ENCODE measurements at regions not wholly inside any gene's neighbourhood (a gene's known extent, or its start where the extent isn't known, plus 50 kb on each side); places are given as distances from the start of the nearest gene placed in this dataset.

DNA sequence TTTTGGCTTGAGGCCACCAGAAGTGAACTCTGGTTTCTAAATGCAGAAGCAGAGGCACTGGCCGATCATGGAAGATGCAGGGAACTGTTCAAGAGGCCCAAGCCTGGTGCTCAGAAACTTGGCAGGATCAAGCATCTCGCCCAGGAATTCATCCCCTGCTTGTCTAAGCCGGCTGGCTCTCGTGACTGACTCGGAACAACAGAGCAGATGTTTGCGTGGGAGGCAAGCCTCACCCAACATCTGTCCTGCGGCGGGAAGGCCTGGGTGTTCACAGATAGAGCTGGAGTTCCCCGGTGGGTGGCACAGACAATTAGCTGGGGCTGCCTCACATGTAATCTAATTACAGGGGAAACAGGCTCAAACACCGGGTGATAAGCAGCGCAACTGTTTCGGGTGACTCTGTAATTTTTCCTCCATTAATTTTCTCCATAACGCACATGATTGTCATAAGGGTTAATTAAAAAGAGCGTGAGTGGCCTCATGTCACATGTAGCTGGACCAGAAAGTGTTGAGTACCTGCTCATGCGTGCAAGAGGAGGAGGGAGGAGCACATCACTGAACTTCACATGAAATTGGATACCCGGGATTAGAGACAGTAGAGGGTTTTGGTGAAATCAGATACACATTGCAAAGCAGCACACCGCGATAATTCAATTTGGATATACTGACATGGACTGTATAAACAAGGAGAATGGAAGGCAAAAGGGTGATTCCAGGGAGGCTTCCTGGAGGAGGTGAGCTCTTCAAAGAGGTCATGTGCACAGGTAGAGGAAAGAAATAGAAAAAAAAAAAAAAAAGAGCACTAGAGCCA is 180.0 kb downstream of the ETS2 start:
- peak overlapping the region; percentile 65 to 84 (median 72) for H3K27ac ChIP-seq
- no peaks in the 10 kb centered on the region for H3K9me3 ChIP-seq
- peaks cover 32 to 61% (median 42%) of the 10 kb centered on the region in 4 donors for H3K4me1 ChIP-seq
- peak; percentile 59 for DNase-seq
- WGBS, 2 donors (ENCODE audit: low coverage in 1 of 2), result 33 to 94% methylated on average over 2 to 18 of the region's 18 CpGs
- H3K36me3 ChIP-seq, result no peaks in the 10 kb centered on the region
- in situ Hi-C loops (cut with MboI; ENCODE audit: low pct_ligation_motif_present in 1 of 4, low pct_unique_long_range_greater_than_20kb in 1 of 4, low sequenced_read_pairs in 3 of 4) (no loop called here), intact Hi-C loops (cut with DNase I; ENCODE audit: low total_unique reads) (loop anchor here (5.0 to 10.0 kb wide), 3 partner anchors 68 to 231 kb away; no protein-coding TSS in a partner anchor)
- no peaks in the 10 kb centered on the region for H3K27me3 ChIP-seq
- no peak for TF ChIP-seq CTCF (IDR thresholded peaks at IDR 0.05)
- no peak for TF ChIP-seq POLR2A (IDR thresholded peaks at IDR 0.05)
- TF ChIP-seq EP300 (IDR thresholded peaks at IDR 0.05; ENCODE audit: low read depth), result no peak
- peak; percentile 54 to 76 (median 63) for TF ChIP-seq POLR2AphosphoS5 (IDR thresholded peaks at IDR 0.05)
- H3K4me3 ChIP-seq, result no peak overlapping the region

DNA sequence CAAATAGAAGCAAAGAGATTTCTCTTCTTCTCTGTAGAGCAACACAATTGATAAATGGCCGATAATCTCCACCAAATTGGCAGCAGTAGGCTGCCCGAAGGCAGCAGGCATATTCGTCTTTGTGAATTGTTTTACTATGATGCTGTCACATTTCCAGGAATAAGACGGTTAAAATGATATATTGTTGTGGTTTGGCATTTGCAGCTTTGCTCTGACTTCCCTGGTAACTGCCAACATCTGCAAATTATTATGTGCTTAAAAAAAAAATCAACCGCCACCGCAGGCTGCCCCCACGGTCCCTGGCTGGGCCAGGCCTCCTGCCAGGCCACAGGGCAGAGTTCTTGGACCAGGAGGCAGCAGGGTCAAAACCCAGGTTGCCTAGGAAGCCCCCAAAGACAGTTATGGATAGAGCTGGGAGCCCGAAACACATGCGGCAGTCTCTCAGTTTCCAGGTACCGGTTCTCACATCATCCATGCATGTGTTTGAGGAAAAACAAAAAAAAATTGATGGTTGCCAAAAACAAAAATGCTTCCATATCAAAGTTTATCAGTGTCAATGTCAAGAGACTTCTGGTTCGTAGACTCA is 179.3 kb downstream of the ETS2 start:
- H3K27me3 ChIP-seq, result no peaks in the 10 kb centered on the region
- TF ChIP-seq EP300 (IDR thresholded peaks at IDR 0.05; ENCODE audit: low read depth), result no peak
- no peak for TF ChIP-seq CTCF (IDR thresholded peaks at IDR 0.05)
- TF ChIP-seq POLR2A (IDR thresholded peaks at IDR 0.05), result no peak
- TF ChIP-seq POLR2AphosphoS5 (IDR thresholded peaks at IDR 0.05), result peak in 1 of 3 donors; percentile 5
- H3K4me1 ChIP-seq, result peaks cover 25 to 54% (median 36%) of the 10 kb centered on the region in 4 donors
- no peak for DNase-seq
- peak overlapping the region; percentile 65 to 84 (median 72) for H3K27ac ChIP-seq
- intact Hi-C loops (cut with DNase I; ENCODE audit: low total_unique reads), result loop anchor here (5.0 to 10.0 kb wide), 3 partner anchors 68 to 230 kb away; no protein-coding TSS in a partner anchor
- no peak overlapping the region for H3K4me3 ChIP-seq
- 13 to 17% methylated on average over 4 to 11 of the region's 11 CpGs for WGBS, 2 donors (ENCODE audit: low coverage in 1 of 2)
- no peaks in the 10 kb centered on the region for H3K36me3 ChIP-seq
- H3K9me3 ChIP-seq, result no peaks in the 10 kb centered on the region
- in situ Hi-C loops (cut with MboI; ENCODE audit: low pct_ligation_motif_present in 1 of 4, low pct_unique_long_range_greater_than_20kb in 1 of 4, low sequenced_read_pairs in 3 of 4), result no loop called here

DNA sequence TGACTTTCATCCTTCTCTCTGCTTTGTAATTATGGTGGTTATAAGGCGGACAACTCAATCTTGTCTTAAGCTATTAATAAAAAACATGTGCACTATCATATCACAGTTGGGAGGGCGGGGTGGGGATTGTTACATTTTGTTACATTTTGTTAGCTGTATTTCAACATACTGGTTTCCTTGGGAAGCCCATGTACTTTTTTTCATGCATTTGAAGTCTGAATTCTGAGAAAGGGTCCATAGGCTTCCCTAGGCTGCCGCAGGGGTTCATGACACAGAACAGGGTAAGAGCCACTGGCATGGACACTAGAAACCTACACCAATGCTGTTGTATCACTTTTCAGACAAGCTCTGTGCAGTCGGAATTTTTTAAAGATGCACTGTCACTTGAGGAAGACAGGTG is 178.8 kb downstream of the ETS2 start:
- intact Hi-C loops (cut with DNase I; ENCODE audit: low total_unique reads) (loop anchor here (10.0 kb wide), 1 partner anchor 230 kb away; no protein-coding TSS in a partner anchor), in situ Hi-C loops (cut with MboI; ENCODE audit: low pct_ligation_motif_present in 1 of 4, low pct_unique_long_range_greater_than_20kb in 1 of 4, low sequenced_read_pairs in 3 of 4) (no loop called here)
- H3K9me3 ChIP-seq, result no peaks in the 10 kb centered on the region
- no peak for DNase-seq
- no peak overlapping the region for H3K4me3 ChIP-seq
- 58 to 86% methylated on average over 1 to 4 of the region's 4 CpGs for WGBS, 2 donors (ENCODE audit: low coverage in 1 of 2)
- peak overlapping the region; percentile 65 to 84 (median 72) for H3K27ac ChIP-seq
- no peak for TF ChIP-seq POLR2A (IDR thresholded peaks at IDR 0.05)
- no peak for TF ChIP-seq EP300 (IDR thresholded peaks at IDR 0.05; ENCODE audit: low read depth)
- TF ChIP-seq CTCF (IDR thresholded peaks at IDR 0.05), result no peak
- TF ChIP-seq POLR2AphosphoS5 (IDR thresholded peaks at IDR 0.05), result no peak
- no peaks in the 10 kb centered on the region for H3K27me3 ChIP-seq
- H3K36me3 ChIP-seq, result no peaks in the 10 kb centered on the region
- H3K4me1 ChIP-seq, result peaks cover 20 to 49% (median 32%) of the 10 kb centered on the region in 4 donors

DNA sequence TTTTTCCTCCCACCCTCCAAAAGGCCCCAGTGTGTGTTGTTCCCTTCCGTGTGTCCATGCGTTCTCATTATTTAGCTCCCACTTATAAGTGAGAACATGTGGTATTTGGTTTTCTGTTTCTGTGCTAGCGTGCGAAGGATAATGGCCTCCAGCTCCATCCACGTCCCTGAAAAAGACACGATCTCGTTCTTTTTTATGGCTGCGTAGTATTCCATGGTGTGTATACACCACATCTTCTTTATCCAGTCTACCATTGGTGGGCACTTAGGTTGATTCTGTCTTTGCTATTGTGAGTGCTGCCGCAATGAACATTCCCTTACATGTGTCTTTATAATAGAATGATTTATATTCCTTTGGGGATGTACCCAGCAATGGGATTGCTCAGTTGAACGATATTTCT is 177.8 kb downstream of the ETS2 start:
- no peak for DNase-seq
- intact Hi-C loops (cut with DNase I; ENCODE audit: low total_unique reads) (loop anchor here (10.0 kb wide), 1 partner anchor 229 kb away; no protein-coding TSS in a partner anchor), in situ Hi-C loops (cut with MboI; ENCODE audit: low pct_ligation_motif_present in 1 of 4, low pct_unique_long_range_greater_than_20kb in 1 of 4, low sequenced_read_pairs in 3 of 4) (no loop called here)
- peaks cover 20 to 39% (median 22%) of the 10 kb centered on the region in 4 donors for H3K4me1 ChIP-seq
- H3K27ac ChIP-seq, result no peak overlapping the region
- no peaks in the 10 kb centered on the region for H3K27me3 ChIP-seq
- H3K4me3 ChIP-seq, result no peak overlapping the region
- H3K9me3 ChIP-seq, result no peaks in the 10 kb centered on the region
- WGBS, 2 donors (ENCODE audit: low coverage in 1 of 2), result 75 to 98% methylated on average over 7 to 10 of the region's 10 CpGs
- H3K36me3 ChIP-seq, result no peaks in the 10 kb centered on the region
- TF ChIP-seq POLR2A (IDR thresholded peaks at IDR 0.05) (no peak), POLR2AphosphoS5 (IDR thresholded peaks at IDR 0.05) (no peak), CTCF (IDR thresholded peaks at IDR 0.05) (no peak)
